Vagina (tissue), 2 donors: ENCODE measurements at regions not wholly inside any gene's neighbourhood (a gene's known extent, or its start where the extent isn't known, plus 50 kb on each side); places are given as distances from the start of the nearest gene placed in this dataset.

ENCODE experiments used
- POLR2A ChIP-seq, 2 donors: fragments of 450-650 bp; IDR thresholded peaks; one replicate each; pipeline ENCODE4 v1.6.1; 2017; ENCODE audit warnings: antibody characterized with exemption in 2 of 2, mild to moderate bottlenecking in 2 of 2, moderate library complexity in 2 of 2
- POLR2AphosphoS5 ChIP-seq, 2 donors: sonication (generic); formaldehyde crosslinking; IDR thresholded peaks; one replicate each; pipeline ENCODE4 v1.9.0; 2017; ENCODE audit warnings: antibody characterized with exemption in 2 of 2, mild to moderate bottlenecking in 2 of 2, low read depth in 1 of 2; ENCODE audit not compliant: insufficient read depth in 1 of 2
- TF ChIP-seq, protein P1 (sequence below), 3 experiments: fragments of 450-650 bp in 2 of 3; fragments of 200-600 bp in 1 of 3; sonication (generic) in 1 of 3; IDR thresholded peaks; one replicate each; pipeline ENCODE4 v1.5.1; 2017 to 2019; ENCODE audit warnings: antibody characterized with exemption in 3 of 3, mild to moderate bottlenecking in 2 of 3, moderate library complexity in 2 of 3

DNA sequence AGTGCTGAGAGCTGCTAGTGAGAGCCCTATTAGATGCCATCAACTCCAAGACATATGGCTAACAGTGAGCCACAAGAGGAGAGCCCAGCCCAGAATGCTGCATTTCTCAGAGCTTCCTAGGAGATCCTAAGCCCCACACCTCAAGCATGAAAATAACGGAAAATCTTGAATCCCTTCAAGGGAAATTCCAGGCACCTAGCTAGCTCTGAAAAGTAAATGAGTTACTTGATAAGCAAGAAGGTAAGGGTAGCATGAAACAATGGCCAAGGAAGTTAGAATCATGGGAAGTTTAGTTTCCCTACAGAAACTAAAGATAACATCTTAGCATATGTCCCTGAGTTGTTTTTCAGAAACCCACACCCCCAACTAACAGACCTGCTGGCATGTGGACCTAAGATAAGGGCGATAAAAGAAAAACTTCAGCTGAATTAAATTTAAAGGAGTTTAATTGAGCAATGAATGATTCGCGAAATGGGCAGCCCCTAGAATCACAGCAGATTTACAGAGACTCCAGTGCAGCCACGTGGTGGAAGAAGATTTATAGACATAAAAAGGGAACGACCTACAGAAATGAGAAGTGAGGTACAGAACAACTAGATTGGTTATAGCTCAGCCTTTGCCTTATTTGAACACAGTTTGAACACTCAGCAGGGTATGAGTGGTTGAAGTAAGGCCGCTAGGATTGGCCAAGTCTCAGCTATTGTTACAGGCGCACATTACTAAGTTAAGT is 301.3 kb upstream of the DACH1 start:
- TF ChIP-seq, protein P1, sequence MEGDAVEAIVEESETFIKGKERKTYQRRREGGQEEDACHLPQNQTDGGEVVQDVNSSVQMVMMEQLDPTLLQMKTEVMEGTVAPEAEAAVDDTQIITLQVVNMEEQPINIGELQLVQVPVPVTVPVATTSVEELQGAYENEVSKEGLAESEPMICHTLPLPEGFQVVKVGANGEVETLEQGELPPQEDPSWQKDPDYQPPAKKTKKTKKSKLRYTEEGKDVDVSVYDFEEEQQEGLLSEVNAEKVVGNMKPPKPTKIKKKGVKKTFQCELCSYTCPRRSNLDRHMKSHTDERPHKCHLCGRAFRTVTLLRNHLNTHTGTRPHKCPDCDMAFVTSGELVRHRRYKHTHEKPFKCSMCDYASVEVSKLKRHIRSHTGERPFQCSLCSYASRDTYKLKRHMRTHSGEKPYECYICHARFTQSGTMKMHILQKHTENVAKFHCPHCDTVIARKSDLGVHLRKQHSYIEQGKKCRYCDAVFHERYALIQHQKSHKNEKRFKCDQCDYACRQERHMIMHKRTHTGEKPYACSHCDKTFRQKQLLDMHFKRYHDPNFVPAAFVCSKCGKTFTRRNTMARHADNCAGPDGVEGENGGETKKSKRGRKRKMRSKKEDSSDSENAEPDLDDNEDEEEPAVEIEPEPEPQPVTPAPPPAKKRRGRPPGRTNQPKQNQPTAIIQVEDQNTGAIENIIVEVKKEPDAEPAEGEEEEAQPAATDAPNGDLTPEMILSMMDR (IDR thresholded peaks at IDR 0.05) = no peak
- TF ChIP-seq POLR2A (IDR thresholded peaks at IDR 0.05) = no peak
- TF ChIP-seq POLR2AphosphoS5 (IDR thresholded peaks at IDR 0.05; ENCODE audit: insufficient read depth in 1 of 2, low read depth in 1 of 2) = no peak
